GM12891 (cell line): ENCODE measurements at regions not wholly inside any gene's neighbourhood (a gene's known extent, or its start where the extent isn't known, plus 50 kb on each side); places are given as distances from the start of the nearest gene placed in this dataset.

Experiments used
- POLR2A ChIP-seq: IDR thresholded peaks from 2 replicates; pipeline ENCODE4 v1.6.1; 2011; ENCODE audit warnings: low read depth, low read length, control low read depth
- POLR2AphosphoS5 ChIP-seq: IDR thresholded peaks from 2 replicates; pipeline ENCODE4 v1.6.1; 2011; ENCODE audit warnings: low read depth, low read length, control low read depth
- TAF1 ChIP-seq: IDR thresholded peaks from 2 replicates; pipeline ENCODE4 v1.6.1; 2011; ENCODE audit warnings: low read depth, low read length, control low read depth

DNA sequence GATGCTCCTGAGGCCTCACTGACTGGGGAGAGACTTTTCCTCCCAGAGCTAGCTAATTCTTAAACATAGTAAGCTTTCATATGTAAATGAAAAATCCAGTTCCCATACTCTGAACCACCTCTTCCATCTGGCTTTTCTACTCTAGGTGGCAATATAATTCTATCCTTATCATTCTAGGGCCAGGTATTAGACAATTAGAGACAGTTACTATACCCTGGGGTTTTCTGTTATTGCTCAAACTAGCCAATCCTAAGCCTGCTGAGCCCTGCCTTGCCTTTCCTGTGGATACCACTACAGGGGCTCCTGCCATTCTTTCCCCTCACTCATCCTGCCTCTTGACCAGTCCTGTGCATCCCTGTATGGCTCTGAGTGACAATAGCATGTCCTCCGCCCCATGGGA lies 552.0 kb downstream of the STIM2 start:
- TF ChIP-seq POLR2AphosphoS5 (no peak), POLR2A (no peak), TAF1 (no peak)
